Fibroblast of skin of left quadriceps (primary cell): ENCODE measurements at regions not wholly inside any gene's neighbourhood (a gene's known extent, or its start where the extent isn't known, plus 50 kb on each side); places are given as distances from the start of the nearest gene placed in this dataset.

Experiments
- DNase-seq, 2 experiments: peaks; one replicate each; pipeline ENCODE4 v3.0.0-alpha.2; 2013; ENCODE audit warnings: low read depth in 2 of 2

GRCh38 chr5:175037820-175038219 lies 313.4 kb downstream of the MSX2 start:
- no peak for DNase-seq

- DNase-seq, result no peak
Observed at GRCh38 chr5:175035882-175036533, 311.6 kb downstream of the MSX2 start.

GRCh38 chr5:175034924-175035323 lies 310.5 kb downstream of the MSX2 start:
- DNase-seq, result no peak

- DNase-seq, result no peak
Observed at GRCh38 chr5:175032741-175033151, 308.4 kb downstream of the MSX2 start.

GRCh38 chr5:175032013-175032412 lies 307.6 kb downstream of the MSX2 start:
- no peak for DNase-seq

- DNase-seq, result no peak
Observed at GRCh38 chr5:175027390-175027789, 303.0 kb downstream of the MSX2 start.

GRCh38 chr5:175025077-175025476 lies 300.7 kb downstream of the MSX2 start:
- DNase-seq, result no peak

- DNase-seq, result no peak
Observed at GRCh38 chr5:175021841-175022625, 297.7 kb downstream of the MSX2 start.

GRCh38 chr5:175021321-175021720 lies 296.9 kb downstream of the MSX2 start:
- DNase-seq, result no peak

- no peak for DNase-seq
Observed at GRCh38 chr5:175015028-175015685, 290.8 kb downstream of the MSX2 start.

GRCh38 chr5:175013251-175013650 lies 288.9 kb downstream of the MSX2 start:
- DNase-seq, result no peak

- DNase-seq, result no peak
Observed at GRCh38 chr5:175012267-175012666, 287.9 kb downstream of the MSX2 start.

GRCh38 chr5:175003531-175003930 lies 279.1 kb downstream of the MSX2 start:
- no peak for DNase-seq

GRCh38 chr5:175001876-175002645 lies 277.7 kb downstream of the MSX2 start:
- no peak for DNase-seq

- DNase-seq, result no peak
Observed at GRCh38 chr5:175001311-175001710, 276.9 kb downstream of the MSX2 start.

- DNase-seq, result no peak
Observed at GRCh38 chr5:174999581-174999980, 275.2 kb downstream of the MSX2 start.

- no peak for DNase-seq
Observed at GRCh38 chr5:174998131-174998730, 273.8 kb downstream of the MSX2 start.

- DNase-seq, result no peak
Observed at GRCh38 chr5:174997688-174998087, 273.3 kb downstream of the MSX2 start.

- no peak for DNase-seq
Observed at GRCh38 chr5:174996941-174997340, 272.6 kb downstream of the MSX2 start.

- no peak for DNase-seq
Observed at GRCh38 chr5:174995827-174996226, 271.4 kb downstream of the MSX2 start.

GRCh38 chr5:174991847-174992246 lies 267.5 kb downstream of the MSX2 start:
- no peak for DNase-seq

GRCh38 chr5:174990909-174991308 lies 266.5 kb downstream of the MSX2 start:
- DNase-seq, result no peak
